DMS114 treated with DMSO at 0.1 percent for 48 hours (cell line): ENCODE measurements at regions not wholly inside any gene's neighbourhood (a gene's known extent, or its start where the extent isn't known, plus 50 kb on each side); places are given as distances from the start of the nearest gene placed in this dataset.
"Not testable (repeated sequence)": the region's sequence is repeated elsewhere in the genome, so short reads cannot be mapped to it uniquely, and the experiment has no call there.

ENCODE experiments used
- DNase-seq: peaks from one replicate; lab custom pipeline; 2025; ENCODE audit not compliant: unreplicated experiment; lab: John Stamatoyannopoulos, UW

GRCh38 chr7:68410693-68411092 is 1187.6 kb upstream of the AUTS2 start:
- DNase-seq, result not testable (repeated sequence)

- DNase-seq, result no peak
Observed at GRCh38 chr7:68411742-68412141, 1186.5 kb upstream of the AUTS2 start.

- DNase-seq, result no peak
Observed at GRCh38 chr7:68414631-68415425, 1183.4 kb upstream of the AUTS2 start.

- DNase-seq, result no peak
Observed at GRCh38 chr7:68417002-68417401, 1181.3 kb upstream of the AUTS2 start.

- DNase-seq, result no peak
Observed at GRCh38 chr7:68417659-68418058, 1180.6 kb upstream of the AUTS2 start.

- no peak for DNase-seq
Observed at GRCh38 chr7:68420342-68421192, 1177.7 kb upstream of the AUTS2 start.

GRCh38 chr7:68421712-68422111 is 1176.6 kb upstream of the AUTS2 start:
- DNase-seq, result no peak

GRCh38 chr7:68422281-68422680 is 1176.0 kb upstream of the AUTS2 start:
- DNase-seq, result no peak

- no peak for DNase-seq
Observed at GRCh38 chr7:68423356-68423755, 1174.9 kb upstream of the AUTS2 start.

GRCh38 chr7:68424658-68425297 is 1173.5 kb upstream of the AUTS2 start:
- DNase-seq, result no peak

- DNase-seq, result no peak
Observed at GRCh38 chr7:68425377-68425776, 1172.9 kb upstream of the AUTS2 start.

- no peak for DNase-seq
Observed at GRCh38 chr7:68429411-68430117, 1168.7 kb upstream of the AUTS2 start.

GRCh38 chr7:68432585-68432984 is 1165.7 kb upstream of the AUTS2 start:
- DNase-seq, result no peak

- DNase-seq, result no peak
Observed at GRCh38 chr7:68433462-68434070, 1164.7 kb upstream of the AUTS2 start.

GRCh38 chr7:68434857-68435256 is 1163.4 kb upstream of the AUTS2 start:
- no peak for DNase-seq

- DNase-seq, result no peak
Observed at GRCh38 chr7:68438016-68438415, 1160.3 kb upstream of the AUTS2 start.

GRCh38 chr7:68438811-68439210 is 1159.5 kb upstream of the AUTS2 start:
- DNase-seq, result no peak

GRCh38 chr7:68439897-68440296 is 1158.4 kb upstream of the AUTS2 start:
- no peak for DNase-seq

GRCh38 chr7:68440866-68441265 is 1157.4 kb upstream of the AUTS2 start:
- DNase-seq, result no peak

- DNase-seq, result no peak
Observed at GRCh38 chr7:68441645-68442044, 1156.6 kb upstream of the AUTS2 start.
